ENCODE measurements at regions not wholly inside any gene's neighbourhood (a gene's known extent, or its start where the extent isn't known, plus 50 kb on each side); places are given as distances from the start of the nearest gene placed in this dataset.
A peak's percentile ranks its signal among the peaks of the same experiment; 100 is the strongest.

- H3K4me3 ChIP-seq (ENCODE audit: low read depth, low read length): no peak overlapping the region
- DNase-seq (no peak), ATAC-seq (ENCODE audit: low read depth in 2 of 2) (no peak)
- no peaks in the 10 kb centered on the region for H3K36me3 ChIP-seq (ENCODE audit: control insufficient read depth, insufficient read depth, low read length)
- Mint-ChIP-seq H3K36me3 (no peaks in the 10 kb centered on the region), H3K4me1 (no peaks in the 10 kb centered on the region), H3K9me3 (peaks cover 0 to 16% (median 6%) of the 10 kb centered on the region in 7 donors), H3K27me3 (no peaks in the 10 kb centered on the region), H3K27ac (no peak overlapping the region), H3K4me3 (no peak overlapping the region)
- H3K4me1 ChIP-seq (ENCODE audit: control insufficient read depth, insufficient read depth, low read length, poor library complexity, severe bottlenecking): no peaks in the 10 kb centered on the region
- H3K9me3 ChIP-seq (ENCODE audit: control insufficient read depth in 2 of 2, low read length in 2 of 2): no peaks in the 10 kb centered on the region
- H3K27me3 ChIP-seq (ENCODE audit: control insufficient read depth, insufficient read depth, low read length): no peaks in the 10 kb centered on the region
- no peak overlapping the region for H3K27ac ChIP-seq (ENCODE audit: insufficient read depth, low read length, poor library complexity, severe bottlenecking)
These were observed 343.1 kb downstream of the BRINP1 start for GRCh38 chr9:119026120-119026519.

DNA sequence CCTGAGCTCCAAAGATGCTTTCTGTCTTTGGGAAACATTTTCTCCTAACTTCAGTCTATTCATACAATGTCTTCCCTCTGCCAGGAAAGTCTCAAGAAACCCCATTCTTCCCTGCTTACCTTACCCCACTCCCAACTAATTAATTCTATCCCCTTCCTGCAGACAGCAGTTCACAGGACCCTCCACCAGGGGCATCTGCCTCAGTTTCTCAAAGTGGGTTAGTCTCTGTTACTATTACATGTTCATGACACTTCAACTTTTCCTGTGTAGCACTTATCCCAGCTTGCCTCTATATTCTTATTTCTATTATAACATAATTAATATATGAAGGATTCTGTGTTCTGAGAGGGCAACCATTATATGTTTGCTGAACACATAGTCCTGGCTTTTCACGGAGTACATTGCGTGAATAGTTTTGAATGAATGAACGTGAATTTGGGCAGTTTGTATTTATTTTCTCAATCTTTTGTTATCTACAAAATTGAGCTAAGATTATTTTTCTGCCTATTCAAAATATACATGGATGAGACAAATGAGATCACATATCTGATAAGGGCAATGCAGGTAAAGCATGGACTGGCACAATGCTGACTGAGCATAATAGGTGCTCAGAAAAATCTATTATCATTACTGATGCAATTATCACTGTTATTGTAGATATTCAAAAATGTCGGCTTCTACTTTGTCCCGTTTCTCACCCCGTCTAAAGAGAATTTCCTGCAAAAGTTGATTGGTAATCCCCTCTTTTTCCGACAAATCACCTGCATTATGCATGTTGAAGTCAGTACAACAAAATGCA lies 341.1 kb downstream of the BRINP1 start:
- H3K4me3 ChIP-seq (ENCODE audit: low read depth, low read length): no peak overlapping the region
- ATAC-seq (ENCODE audit: low read depth in 2 of 2): no peak
- no peak for DNase-seq
- Mint-ChIP-seq H3K4me1 (no peaks in the 10 kb centered on the region), H3K9me3 (peaks cover 2 to 8% (median 4%) of the 10 kb centered on the region in 7 donors), H3K36me3 (no peaks in the 10 kb centered on the region), H3K27ac (no peak overlapping the region), H3K4me3 (peak overlapping the region in 1 of 4 donors; percentile 45), H3K27me3 (no peaks in the 10 kb centered on the region)
- no peak overlapping the region for H3K27ac ChIP-seq (ENCODE audit: insufficient read depth, low read length, poor library complexity, severe bottlenecking)
- H3K36me3 ChIP-seq (ENCODE audit: control insufficient read depth, insufficient read depth, low read length): no peaks in the 10 kb centered on the region
- no peaks in the 10 kb centered on the region for H3K4me1 ChIP-seq (ENCODE audit: control insufficient read depth, insufficient read depth, low read length, poor library complexity, severe bottlenecking)
- H3K27me3 ChIP-seq (ENCODE audit: control insufficient read depth, insufficient read depth, low read length): no peaks in the 10 kb centered on the region
- no peaks in the 10 kb centered on the region for H3K9me3 ChIP-seq (ENCODE audit: control insufficient read depth in 2 of 2, low read length in 2 of 2)

- ATAC-seq (ENCODE audit: low read depth in 2 of 2): no peak
- H3K27me3 Mint-ChIP-seq: no peaks in the 10 kb centered on the region
These were observed 339.3 kb downstream of the BRINP1 start for GRCh38 chr9:119029886-119030285.

GRCh38 chr9:119033596-119033995 lies 335.6 kb downstream of the BRINP1 start:
- no peaks in the 10 kb centered on the region for H3K27me3 Mint-ChIP-seq
- no peak for ATAC-seq (ENCODE audit: low read depth in 2 of 2)
- H3K36me3 Mint-ChIP-seq: no peaks in the 10 kb centered on the region

More at GRCh38 chr9:119029886-119030285, 339.3 kb downstream of the BRINP1 start:
- Histone ChIP-seq H3K27ac (ENCODE audit: insufficient read depth, low read length, poor library complexity, severe bottlenecking) (no peak overlapping the region), H3K4me1 (ENCODE audit: control insufficient read depth, insufficient read depth, low read length, poor library complexity, severe bottlenecking) (no peaks in the 10 kb centered on the region), H3K36me3 (ENCODE audit: control insufficient read depth, insufficient read depth, low read length) (no peaks in the 10 kb centered on the region), H3K4me3 (ENCODE audit: low read depth, low read length) (no peak overlapping the region), H3K9me3 (ENCODE audit: control insufficient read depth in 2 of 2, low read length in 2 of 2) (no peaks in the 10 kb centered on the region), H3K27me3 (ENCODE audit: control insufficient read depth, insufficient read depth, low read length) (no peaks in the 10 kb centered on the region)
- Mint-ChIP-seq H3K4me1 (no peaks in the 10 kb centered on the region), H3K36me3 (no peaks in the 10 kb centered on the region), H3K4me3 (no peak overlapping the region), H3K27ac (no peak overlapping the region), H3K9me3 (peaks cover 3 to 17% (median 7%) of the 10 kb centered on the region in 7 donors)
- no peak for DNase-seq

DNA sequence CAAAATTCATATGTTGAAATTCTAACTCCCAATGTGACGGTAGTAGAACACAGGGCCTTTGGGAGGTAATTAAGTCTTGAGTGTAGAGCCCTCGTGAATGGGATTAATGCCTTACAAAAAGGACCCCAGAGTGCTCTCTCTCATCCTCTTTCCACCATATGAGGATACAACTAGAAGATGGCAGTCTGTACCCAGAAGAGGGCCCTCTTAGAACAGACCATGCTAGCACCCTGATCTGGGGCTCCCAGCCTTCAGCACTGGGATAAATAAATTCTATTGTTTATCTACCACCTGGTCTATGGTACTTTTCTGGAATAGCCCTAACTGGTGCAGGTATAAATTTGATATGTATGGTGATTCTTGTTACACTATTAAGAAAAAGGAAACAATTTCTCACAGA lies 332.3 kb downstream of the BRINP1 start:
- Mint-ChIP-seq H3K9me3 (peaks cover 0 to 15% (median 4%) of the 10 kb centered on the region in 7 donors), H3K36me3 (no peaks in the 10 kb centered on the region), H3K4me1 (no peaks in the 10 kb centered on the region), H3K27me3 (no peaks in the 10 kb centered on the region), H3K27ac (no peak overlapping the region), H3K4me3 (no peak overlapping the region)
- no peaks in the 10 kb centered on the region for H3K4me1 ChIP-seq (ENCODE audit: control insufficient read depth, insufficient read depth, low read length, poor library complexity, severe bottlenecking)
- H3K27ac ChIP-seq (ENCODE audit: insufficient read depth, low read length, poor library complexity, severe bottlenecking): no peak overlapping the region
- no peaks in the 10 kb centered on the region for H3K27me3 ChIP-seq (ENCODE audit: control insufficient read depth, insufficient read depth, low read length)
- no peaks in the 10 kb centered on the region for H3K9me3 ChIP-seq (ENCODE audit: control insufficient read depth in 2 of 2, low read length in 2 of 2)
- DNase-seq (no peak), ATAC-seq (ENCODE audit: low read depth in 2 of 2) (no peak)
- no peak overlapping the region for H3K4me3 ChIP-seq (ENCODE audit: low read depth, low read length)
- no peaks in the 10 kb centered on the region for H3K36me3 ChIP-seq (ENCODE audit: control insufficient read depth, insufficient read depth, low read length)

More at GRCh38 chr9:119033596-119033995, 335.6 kb downstream of the BRINP1 start:
- H3K27ac ChIP-seq (ENCODE audit: insufficient read depth, low read length, poor library complexity, severe bottlenecking): no peak overlapping the region
- H3K9me3 Mint-ChIP-seq: peaks cover 3 to 14% (median 4%) of the 10 kb centered on the region in 7 donors
- H3K9me3 ChIP-seq (ENCODE audit: control insufficient read depth in 2 of 2, low read length in 2 of 2): no peaks in the 10 kb centered on the region
- no peaks in the 10 kb centered on the region for H3K4me1 Mint-ChIP-seq
- H3K4me3 Mint-ChIP-seq: no peak overlapping the region
- H3K27me3 ChIP-seq (ENCODE audit: control insufficient read depth, insufficient read depth, low read length): no peaks in the 10 kb centered on the region
- H3K4me1 ChIP-seq (ENCODE audit: control insufficient read depth, insufficient read depth, low read length, poor library complexity, severe bottlenecking): no peaks in the 10 kb centered on the region
- H3K27ac Mint-ChIP-seq: no peak overlapping the region
- H3K4me3 ChIP-seq (ENCODE audit: low read depth, low read length): no peak overlapping the region
- no peak for DNase-seq
- no peaks in the 10 kb centered on the region for H3K36me3 ChIP-seq (ENCODE audit: control insufficient read depth, insufficient read depth, low read length)

DNA sequence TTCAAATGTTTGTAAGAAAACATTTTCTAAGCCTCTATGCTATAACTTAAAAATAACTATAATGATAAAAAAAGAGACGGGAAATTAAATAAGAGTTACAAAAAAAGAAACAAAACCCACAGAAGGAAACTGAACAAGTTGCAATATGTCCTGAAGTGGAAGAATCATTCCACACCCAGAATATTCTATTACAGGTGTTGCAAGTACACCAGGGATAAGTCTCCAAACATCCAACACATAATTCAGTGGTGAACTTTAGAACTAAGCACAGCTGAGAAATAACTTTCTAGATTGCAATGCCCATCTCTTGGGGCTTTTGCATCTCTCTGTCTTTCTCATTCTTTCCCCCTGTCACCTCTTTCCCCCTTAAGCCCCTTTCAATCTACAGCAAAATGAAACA lies 325.2 kb downstream of the BRINP1 start:
- DNase-seq: no peak
- Histone ChIP-seq H3K4me3 (ENCODE audit: low read depth, low read length) (no peak overlapping the region), H3K27me3 (ENCODE audit: control insufficient read depth, insufficient read depth, low read length) (no peaks in the 10 kb centered on the region), H3K9me3 (ENCODE audit: control insufficient read depth in 2 of 2, low read length in 2 of 2) (no peaks in the 10 kb centered on the region), H3K4me1 (ENCODE audit: control insufficient read depth, insufficient read depth, low read length, poor library complexity, severe bottlenecking) (no peaks in the 10 kb centered on the region), H3K27ac (ENCODE audit: insufficient read depth, low read length, poor library complexity, severe bottlenecking) (no peak overlapping the region), H3K36me3 (ENCODE audit: control insufficient read depth, insufficient read depth, low read length) (no peaks in the 10 kb centered on the region)
- Mint-ChIP-seq H3K9me3 (peaks cover 2 to 14% (median 8%) of the 10 kb centered on the region in 7 donors), H3K27me3 (no peaks in the 10 kb centered on the region), H3K27ac (no peak overlapping the region), H3K4me3 (no peak overlapping the region), H3K36me3 (no peaks in the 10 kb centered on the region), H3K4me1 (no peaks in the 10 kb centered on the region)
- no peak for ATAC-seq (ENCODE audit: low read depth in 2 of 2)

- H3K27ac ChIP-seq (ENCODE audit: insufficient read depth, low read length, poor library complexity, severe bottlenecking): no peak overlapping the region
- Mint-ChIP-seq H3K27ac (no peak overlapping the region), H3K9me3 (peaks cover 2 to 14% (median 8%) of the 10 kb centered on the region in 7 donors), H3K36me3 (no peaks in the 10 kb centered on the region), H3K4me1 (no peaks in the 10 kb centered on the region), H3K27me3 (no peaks in the 10 kb centered on the region), H3K4me3 (no peak overlapping the region)
- H3K27me3 ChIP-seq (ENCODE audit: control insufficient read depth, insufficient read depth, low read length): no peaks in the 10 kb centered on the region
- H3K36me3 ChIP-seq (ENCODE audit: control insufficient read depth, insufficient read depth, low read length): no peaks in the 10 kb centered on the region
- ATAC-seq (ENCODE audit: low read depth in 2 of 2) (no peak), DNase-seq (no peak)
- H3K9me3 ChIP-seq (ENCODE audit: control insufficient read depth in 2 of 2, low read length in 2 of 2): no peaks in the 10 kb centered on the region
- H3K4me3 ChIP-seq (ENCODE audit: low read depth, low read length): no peak overlapping the region
- no peaks in the 10 kb centered on the region for H3K4me1 ChIP-seq (ENCODE audit: control insufficient read depth, insufficient read depth, low read length, poor library complexity, severe bottlenecking)
These were observed 324.4 kb downstream of the BRINP1 start for GRCh38 chr9:119044806-119045205.
